HG02798 (cell line): ENCODE measurements at regions not wholly inside any gene's neighbourhood (a gene's known extent, or its start where the extent isn't known, plus 50 kb on each side); places are given as distances from the start of the nearest gene placed in this dataset.

ENCODE experiments used
- ATAC-seq: cut with Tn5 transposase; IDR thresholded peaks from one replicate; pipeline ENCODE4 v1.9.1; 2021; ENCODE audit warnings: mild to moderate bottlenecking; ENCODE audit not compliant: unreplicated experiment, poor library complexity

GRCh38 chr12:74899031-74899829, 310.4 kb downstream of the KCNC2 start:
- no peak for ATAC-seq

GRCh38 chr12:74900232-74900631, 309.4 kb downstream of the KCNC2 start:
- no peak for ATAC-seq

DNA sequence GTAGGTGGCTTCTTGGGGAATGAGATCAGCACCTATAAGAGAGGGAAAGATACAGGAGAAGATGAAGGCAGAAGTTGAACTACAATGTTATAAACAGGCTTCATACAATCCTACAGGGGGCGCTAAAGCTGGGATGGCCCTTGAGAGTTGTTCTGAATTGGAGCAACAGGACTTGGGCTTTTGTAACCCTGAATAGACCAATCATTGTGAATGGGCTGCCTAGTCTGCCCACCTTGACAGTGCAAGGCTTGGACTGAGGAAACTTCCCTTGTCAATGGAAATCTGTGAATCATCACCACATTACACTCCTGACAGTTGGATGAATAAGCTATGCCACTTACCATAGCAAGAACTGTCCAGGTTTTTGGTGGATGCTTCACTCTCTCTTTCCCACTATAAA, 306.1 kb downstream of the KCNC2 start:
- ATAC-seq = no peak

DNA sequence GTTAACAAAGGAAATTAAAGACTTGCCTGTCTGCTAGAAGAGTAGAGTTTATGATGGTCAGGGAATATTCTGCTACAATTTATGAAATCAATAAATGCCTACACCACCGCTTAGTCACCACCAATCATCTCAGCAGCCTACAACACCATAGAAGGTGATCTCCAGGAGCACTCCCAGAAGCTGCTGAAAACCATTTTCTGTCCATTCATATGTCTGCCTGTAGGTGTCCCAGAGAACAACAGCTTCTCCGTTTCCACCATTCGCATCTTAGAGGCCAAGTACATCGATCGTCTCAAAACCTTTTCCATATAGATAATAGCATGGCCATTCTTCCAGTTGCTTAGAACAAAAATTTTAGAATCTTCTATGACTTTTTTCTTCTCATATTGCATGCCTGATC, 303.4 kb downstream of the KCNC2 start:
- no peak for ATAC-seq

GRCh38 chr12:74910831-74911230, 298.8 kb downstream of the KCNC2 start:
- no peak for ATAC-seq

GRCh38 chr12:74914378-74914777, 295.3 kb downstream of the KCNC2 start:
- ATAC-seq = no peak

DNA sequence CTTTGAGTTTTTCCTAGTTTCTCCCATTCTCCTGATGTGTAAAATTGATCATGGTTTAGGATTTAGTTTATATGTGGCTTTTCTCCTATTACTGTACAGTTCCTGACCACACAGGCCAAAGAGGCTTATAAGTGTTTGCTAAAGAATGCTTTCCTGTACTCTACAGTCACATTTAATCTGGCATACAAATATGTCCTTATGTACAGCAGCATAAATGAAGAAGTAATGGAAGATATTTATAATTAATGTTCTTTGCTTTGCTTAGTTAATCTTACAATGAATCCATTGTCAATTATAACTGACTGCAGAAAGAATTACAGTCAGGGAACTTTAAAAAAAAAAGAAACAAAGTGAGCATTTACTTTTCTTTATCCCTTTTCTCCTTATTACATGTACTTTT, 293.9 kb downstream of the KCNC2 start:
- no peak for ATAC-seq

- no peak for ATAC-seq
Observed at GRCh38 chr12:74917743-74918142, 291.9 kb downstream of the KCNC2 start.

GRCh38 chr12:74918291-74918690, 291.3 kb downstream of the KCNC2 start:
- no peak for ATAC-seq

DNA sequence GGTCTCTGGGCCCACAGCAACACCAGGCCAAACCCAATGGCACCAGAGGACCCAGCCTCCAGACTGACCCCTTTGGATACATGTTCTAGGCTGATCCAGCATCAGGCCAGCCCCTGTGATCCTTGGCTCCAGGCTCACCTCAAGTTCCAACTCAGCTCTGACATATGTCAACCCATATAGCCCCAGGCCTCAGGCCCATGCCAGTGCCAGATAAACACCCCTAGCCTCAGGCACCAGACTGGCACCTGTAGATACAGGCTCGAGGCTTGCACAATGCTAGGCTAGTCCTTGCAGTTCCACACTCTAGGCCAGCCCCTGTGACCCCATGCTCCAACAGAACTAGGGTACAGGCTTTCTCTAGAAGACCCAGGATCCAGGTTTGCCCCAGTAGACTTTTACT, 287.5 kb downstream of the KCNC2 start:
- ATAC-seq = no peak

DNA sequence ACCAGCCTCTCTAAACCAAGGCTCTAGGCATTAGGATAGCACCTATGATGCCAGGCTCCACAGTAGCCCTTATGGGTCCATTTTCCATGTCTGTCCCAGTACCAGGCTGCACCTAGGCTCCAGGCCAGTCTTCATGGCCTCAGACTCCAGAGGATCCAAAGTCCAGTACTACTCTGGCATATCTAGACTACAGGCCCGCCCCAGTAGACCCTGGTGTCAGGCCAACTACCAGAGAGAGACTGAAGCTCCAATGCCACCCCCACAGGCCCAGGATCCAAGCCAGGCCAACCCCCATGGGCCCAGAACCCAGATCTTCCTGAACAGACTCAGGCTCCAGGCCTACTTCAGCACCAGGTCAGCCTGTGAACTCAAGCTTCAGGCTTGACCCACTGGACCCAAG, 287.0 kb downstream of the KCNC2 start:
- ATAC-seq = no peak

DNA sequence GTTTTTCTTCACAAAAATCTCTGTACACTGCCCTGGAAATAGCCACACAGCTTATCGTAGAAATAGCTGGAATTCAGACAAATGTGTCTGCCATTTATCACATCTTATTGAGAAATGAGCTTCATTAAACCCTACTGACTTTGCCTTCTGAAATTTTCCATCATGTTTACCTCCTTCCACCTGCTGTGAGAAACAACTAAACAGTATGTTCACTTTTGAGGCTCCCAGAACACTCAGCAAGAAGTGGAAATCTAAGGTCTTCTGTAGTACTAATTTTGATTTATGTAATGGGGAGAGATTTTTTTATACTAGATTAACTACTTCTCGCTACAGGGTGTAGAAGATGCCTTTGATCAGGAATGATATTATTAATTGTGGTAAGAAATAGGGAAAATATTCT, 268.0 kb downstream of the KCNC2 start:
- ATAC-seq = no peak

GRCh38 chr12:74945771-74946198, 263.9 kb downstream of the KCNC2 start:
- ATAC-seq = no peak

DNA sequence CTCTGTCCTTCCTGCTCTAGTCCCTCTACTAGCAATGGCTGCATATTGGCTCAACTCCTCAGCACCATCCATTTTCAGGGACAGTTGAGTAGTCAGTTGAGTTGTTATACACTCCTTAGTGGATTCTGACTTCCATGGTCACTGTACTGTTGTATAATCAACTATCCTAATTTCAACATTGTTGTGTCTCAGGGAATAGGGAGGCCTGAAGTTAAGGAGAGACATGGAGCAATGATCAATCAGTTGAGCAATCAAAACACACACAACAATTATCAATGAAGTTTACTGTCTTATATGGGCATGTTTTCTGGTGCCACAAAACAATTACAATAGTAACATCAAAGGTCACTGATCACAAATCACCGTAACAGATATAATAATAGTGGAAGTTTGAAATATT, 255.9 kb downstream of the KCNC2 start:
- ATAC-seq = no peak

DNA sequence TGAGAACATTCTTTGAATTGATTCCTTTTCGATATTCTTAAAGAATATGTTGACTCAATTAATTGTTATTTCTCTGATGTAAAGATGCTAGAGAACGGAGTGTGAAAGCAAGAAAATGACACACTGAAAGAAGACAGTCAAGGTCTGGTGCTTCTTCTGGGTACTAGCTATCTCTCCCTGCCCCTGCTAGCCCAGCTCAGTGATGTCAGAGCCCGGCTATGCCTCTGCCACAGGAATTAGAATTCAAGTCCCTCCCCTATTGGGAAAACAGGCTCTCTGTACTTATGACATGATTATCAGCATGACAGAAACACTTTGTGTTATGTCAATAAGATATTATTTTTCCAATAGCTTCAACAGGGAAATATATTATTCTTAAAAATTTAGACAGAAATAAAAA, 252.4 kb downstream of the KCNC2 start:
- no peak for ATAC-seq

DNA sequence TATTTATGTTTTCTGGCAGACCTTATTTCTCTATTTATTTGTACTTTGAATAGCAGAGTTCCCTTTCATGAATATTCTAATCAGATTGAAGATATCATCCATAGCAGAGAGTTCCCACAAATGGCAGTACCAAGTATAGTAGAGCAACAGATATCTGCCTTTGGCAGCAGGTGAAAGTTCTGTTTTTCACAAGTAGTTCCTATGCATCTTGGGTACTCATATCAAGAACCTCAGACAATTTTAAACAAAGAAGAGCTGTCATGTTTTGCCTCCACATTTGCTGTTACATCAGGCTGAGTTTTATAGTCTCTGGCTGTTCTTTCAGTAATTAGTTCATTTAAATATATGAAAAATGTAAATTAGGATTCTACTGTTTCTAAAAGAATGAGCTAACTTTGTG, 252.0 kb downstream of the KCNC2 start:
- no peak for ATAC-seq

DNA sequence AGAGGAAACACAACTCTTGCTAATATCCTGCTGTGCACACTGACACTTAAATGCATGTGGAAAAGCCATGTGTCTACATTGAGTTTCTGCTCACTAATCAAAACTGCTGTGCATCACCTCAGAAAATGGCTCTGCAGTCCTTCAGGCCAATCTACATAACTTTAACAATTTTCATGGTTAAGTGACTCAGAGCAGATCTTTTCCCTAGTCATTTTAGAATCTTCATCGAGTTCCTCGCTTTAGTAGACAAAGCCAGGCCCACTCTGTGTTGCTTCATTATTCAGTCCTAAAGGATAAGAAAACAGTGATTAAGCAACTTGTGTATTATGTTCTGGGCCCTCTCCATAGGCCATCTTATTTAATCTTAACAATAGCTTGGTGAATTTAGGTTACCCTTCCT, 250.0 kb downstream of the KCNC2 start:
- no peak for ATAC-seq

DNA sequence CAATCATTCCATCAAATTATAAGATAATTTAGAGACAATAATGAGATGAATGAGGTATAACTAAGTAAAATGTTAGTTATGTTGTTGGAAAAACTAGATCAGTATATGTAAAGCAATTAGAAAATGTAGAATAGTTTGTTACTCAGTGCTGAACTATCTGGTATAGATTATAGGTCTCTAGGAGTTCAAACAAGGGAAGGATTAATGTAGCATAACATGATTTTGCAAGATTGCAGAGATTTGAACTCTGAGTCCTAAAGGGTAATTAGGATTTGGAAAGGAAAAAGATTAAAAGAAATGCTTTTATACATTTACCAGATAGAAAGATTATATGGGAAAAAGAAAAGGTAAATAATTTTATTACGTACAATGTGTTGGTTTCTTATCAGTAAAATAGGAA, 246.3 kb downstream of the KCNC2 start:
- no peak for ATAC-seq

DNA sequence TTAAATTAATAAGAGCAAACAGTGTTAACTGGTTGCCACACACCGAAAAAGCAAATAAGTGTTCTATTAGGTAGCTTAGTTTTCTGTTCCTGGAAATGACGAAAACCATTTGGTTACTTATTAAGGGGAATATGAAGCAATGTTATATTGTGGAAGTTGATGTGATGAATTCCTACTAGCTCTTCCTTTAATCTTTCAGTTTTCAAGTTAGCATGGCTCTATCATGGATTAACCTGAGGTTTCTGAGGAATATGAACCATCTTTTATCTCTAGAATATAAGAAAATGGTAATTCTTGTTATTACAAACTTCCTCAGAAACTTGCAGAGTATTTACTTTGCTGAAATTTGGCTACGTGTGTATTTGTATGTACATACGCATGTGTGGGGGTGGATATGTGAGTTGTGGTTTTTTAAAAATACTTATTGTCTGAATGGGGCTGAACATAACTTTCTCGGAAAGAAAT, 245.7 kb downstream of the KCNC2 start:
- peak; percentile 49 for ATAC-seq

- no peak for ATAC-seq
Observed at GRCh38 chr12:74964390-74964789, 245.2 kb downstream of the KCNC2 start.

GRCh38 chr12:74971201-74971600, 238.4 kb downstream of the KCNC2 start:
- ATAC-seq = no peak

DNA sequence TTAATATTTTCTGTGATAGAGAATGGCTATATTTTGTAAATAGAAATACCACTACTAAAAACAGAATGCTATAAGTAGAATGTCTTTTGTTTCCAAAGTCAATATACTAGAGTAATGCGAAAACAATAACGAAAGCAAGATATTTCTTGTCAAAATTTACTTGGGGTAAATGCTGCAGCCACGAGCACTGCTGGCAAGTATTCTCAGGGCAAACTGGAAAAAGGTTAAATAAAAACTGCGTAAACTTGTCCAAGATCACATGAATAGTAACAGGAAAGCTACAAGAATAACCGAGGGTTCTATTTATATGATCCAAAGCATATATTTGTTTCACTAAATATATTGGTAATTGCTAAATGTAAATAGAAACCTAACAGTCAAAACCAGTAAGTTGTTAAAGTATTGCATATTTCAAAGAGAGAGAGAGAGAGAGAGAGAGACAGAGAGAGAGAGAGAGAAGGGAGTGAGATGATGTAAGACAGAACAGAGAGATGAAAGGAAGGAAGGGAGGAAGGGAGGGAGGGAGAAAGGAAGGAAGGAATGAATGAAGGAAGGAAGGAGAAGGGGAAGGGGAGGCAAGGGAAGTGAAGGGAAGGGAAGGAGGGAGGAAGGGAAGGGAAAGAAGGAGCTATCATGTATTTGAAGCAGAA, 231.7 kb downstream of the KCNC2 start:
- ATAC-seq = no peak
